WTC11 (cell line): ENCODE measurements at regions not wholly inside any gene's neighbourhood (a gene's known extent, or its start where the extent isn't known, plus 50 kb on each side); places are given as distances from the start of the nearest gene placed in this dataset.

Experiments used
- CTCF ChIP-seq: fragments of 200-600 bp; IDR thresholded peaks from 2 replicates; pipeline ENCODE4 v1.8.0; 2022; ENCODE audit warnings: antibody characterized with exemption
- ESRRA ChIP-seq: sonication (generic); formaldehyde crosslinking; IDR thresholded peaks from 2 replicates; pipeline ENCODE4 v1.8.1; 2022; ENCODE audit warnings: mild to moderate bottlenecking, missing genetic modification reagents, borderline replicate concordance
- ETV6 ChIP-seq: sonication (generic); formaldehyde crosslinking; IDR thresholded peaks from 2 replicates; pipeline ENCODE4 v1.8.1; 2022; ENCODE audit warnings: mild to moderate bottlenecking, missing genetic modification reagents
- NR3C1 ChIP-seq: sonication (generic); formaldehyde crosslinking; conservative IDR thresholded peaks from 2 replicates; pipeline ENCODE4 v1.8.1; 2023; ENCODE audit warnings: low read depth, mild to moderate bottlenecking, missing genetic modification reagents
- SOX15 ChIP-seq: fragments of 250-450 bp; sonication (Bioruptor Pico); IDR thresholded peaks from 2 replicates; pipeline ENCODE4 v1.9.0; 2021; ENCODE audit warnings: mild to moderate bottlenecking
- TCF7 ChIP-seq: sonication (generic); formaldehyde crosslinking; IDR thresholded peaks from 2 replicates; pipeline ENCODE4 v1.8.0; 2022; ENCODE audit warnings: mild to moderate bottlenecking, low read depth, missing genetic modification reagents, moderate library complexity
- ZNF219 ChIP-seq: sonication (generic); formaldehyde crosslinking; IDR thresholded peaks from 2 replicates; pipeline ENCODE4 v1.8.0; 2023; ENCODE audit warnings: missing genetic modification reagents, mild to moderate bottlenecking, borderline replicate concordance
- TF ChIP-seq, protein P1 (sequence below): sonication (generic); formaldehyde crosslinking; IDR thresholded peaks from 2 replicates; pipeline ENCODE4 v1.8.0; 2022; ENCODE audit warnings: mild to moderate bottlenecking, missing genetic modification reagents

DNA sequence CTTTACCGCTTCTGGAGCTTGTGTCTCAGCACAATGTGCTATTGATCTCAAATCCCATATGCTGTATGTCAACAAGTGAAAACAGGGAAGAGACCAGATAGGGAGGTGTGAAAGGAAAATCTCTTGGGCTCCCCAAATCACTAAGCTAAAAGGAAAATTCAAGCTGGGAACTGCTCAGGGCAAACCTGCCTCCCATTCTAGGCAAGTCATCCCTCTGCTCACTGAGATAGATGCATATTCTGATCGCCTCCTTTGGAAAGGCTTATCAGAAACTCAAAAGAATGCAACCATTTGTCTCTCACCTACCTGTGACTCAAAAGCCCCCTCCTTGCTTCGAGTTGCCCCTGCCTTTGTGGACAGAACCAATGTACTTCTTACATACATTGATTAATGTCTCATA is 161.1 kb upstream of the LYZL1 start:
- TF ChIP-seq NR3C1: no peak
- TF ChIP-seq, protein P1, sequence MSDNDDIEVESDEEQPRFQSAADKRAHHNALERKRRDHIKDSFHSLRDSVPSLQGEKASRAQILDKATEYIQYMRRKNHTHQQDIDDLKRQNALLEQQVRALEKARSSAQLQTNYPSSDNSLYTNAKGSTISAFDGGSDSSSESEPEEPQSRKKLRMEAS (CRISPR knock-in tag): no peak
- no peak for TF ChIP-seq CTCF
- no peak for TF ChIP-seq ESRRA
- no peak for TF ChIP-seq TCF7
- no peak for TF ChIP-seq SOX15 (CRISPR knock-in tag)
- no peak for TF ChIP-seq ETV6
- TF ChIP-seq ZNF219 (CRISPR knock-in tag): no peak
